ENCODE measurements at regions not wholly inside any gene's neighbourhood (a gene's known extent, or its start where the extent isn't known, plus 50 kb on each side); places are given as distances from the start of the nearest gene placed in this dataset.
A peak's percentile ranks its signal among the peaks of the same experiment; 100 is the strongest.
"Not testable (repeated sequence)": the region's sequence is repeated elsewhere in the genome, so short reads cannot be mapped to it uniquely, and the experiment has no call there.

DNA sequence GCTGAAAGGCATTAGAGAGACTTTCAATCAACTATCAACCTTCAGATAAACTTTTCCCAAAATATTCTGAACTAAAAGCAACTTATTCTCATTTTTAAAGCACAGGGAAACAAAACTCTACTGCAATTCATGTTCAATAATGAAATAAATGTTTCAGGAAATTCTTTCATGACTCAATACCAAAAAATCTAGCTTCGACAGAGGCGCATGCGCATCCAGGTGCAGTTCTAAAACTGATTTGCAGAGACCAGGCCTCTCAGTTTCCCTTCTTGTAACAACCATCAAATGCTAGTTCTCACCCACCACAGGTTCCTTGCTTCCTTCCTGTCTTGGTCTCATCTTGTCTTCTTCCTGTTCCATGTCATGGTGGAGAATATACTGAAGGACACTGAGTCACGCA lies 55.3 kb upstream of the NRBF2 start:
- no peak for ATAC-seq

GRCh38 chr10:63072951-63073350 lies 60.2 kb upstream of the NRBF2 start:
- ATAC-seq = peak; percentile 35

DNA sequence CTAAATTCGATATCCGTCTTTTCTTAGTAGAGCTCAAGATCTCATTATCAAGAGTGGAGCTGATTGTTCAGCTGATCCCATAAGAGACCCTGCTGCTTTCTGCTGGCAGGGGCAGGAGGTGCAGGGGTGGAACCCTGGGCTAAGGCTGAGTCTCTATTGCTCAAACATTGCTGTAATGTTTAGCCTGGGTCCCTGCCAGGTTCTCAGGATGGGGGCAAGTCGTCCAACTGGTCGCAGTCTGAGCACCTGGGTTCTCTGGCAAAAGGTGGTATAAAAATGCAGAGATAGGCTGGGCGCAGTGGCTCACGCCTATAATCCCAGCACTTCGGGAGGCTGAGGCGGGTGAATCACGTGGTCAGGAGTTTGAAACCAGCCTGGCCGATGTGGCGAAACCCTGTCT lies 62.0 kb upstream of the NRBF2 start:
- ATAC-seq = no peak

GRCh38 chr10:63069318-63069717 lies 63.8 kb upstream of the NRBF2 start:
- ATAC-seq = no peak

GRCh38 chr10:63068246-63068645 lies 64.9 kb upstream of the NRBF2 start:
- ATAC-seq = no peak

- ATAC-seq = no peak
Measured at GRCh38 chr10:63066606-63067005, 66.5 kb upstream of the NRBF2 start.

GRCh38 chr10:63064706-63065105 lies 68.4 kb upstream of the NRBF2 start:
- ATAC-seq = no peak

DNA sequence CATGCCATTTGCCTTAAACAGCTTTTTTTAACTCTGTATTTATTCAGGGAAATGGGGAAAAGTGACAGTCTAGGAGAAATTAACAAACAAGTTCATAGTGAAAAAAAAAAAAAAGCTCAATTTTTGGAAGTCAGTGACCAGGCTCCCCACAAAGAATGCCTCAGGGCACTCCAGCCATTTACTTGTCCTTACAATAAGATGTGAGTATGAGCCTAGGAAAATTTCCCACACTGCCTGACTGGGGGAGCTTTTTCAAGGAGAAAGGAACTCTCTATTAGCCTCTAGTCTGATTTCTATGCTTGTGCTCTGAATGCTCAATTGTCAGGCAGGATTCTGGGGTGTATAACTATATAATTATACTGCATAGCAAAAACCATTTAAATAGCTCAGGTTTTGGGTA lies 74.9 kb upstream of the NRBF2 start:
- no peak for ATAC-seq

DNA sequence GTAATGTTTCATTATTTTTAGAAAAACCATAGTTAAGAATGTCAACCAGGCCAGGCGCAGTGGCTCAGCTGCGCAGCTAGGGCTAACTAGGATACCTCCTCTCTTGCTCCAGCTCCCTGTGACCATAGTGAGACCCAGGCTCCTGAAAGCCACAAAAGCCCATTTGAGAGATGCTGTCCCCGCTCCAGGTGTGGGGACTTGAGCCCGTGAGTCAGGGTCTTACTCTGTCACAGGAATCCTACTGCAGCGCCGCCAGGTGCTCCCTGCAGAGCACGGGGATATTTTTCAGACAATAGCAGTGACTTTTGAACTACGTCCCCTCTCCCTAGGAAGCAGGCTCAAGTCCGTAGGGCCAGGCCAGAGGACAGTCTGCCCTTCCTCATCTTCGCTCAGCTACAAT lies 75.6 kb upstream of the NRBF2 start:
- ATAC-seq = no peak

DNA sequence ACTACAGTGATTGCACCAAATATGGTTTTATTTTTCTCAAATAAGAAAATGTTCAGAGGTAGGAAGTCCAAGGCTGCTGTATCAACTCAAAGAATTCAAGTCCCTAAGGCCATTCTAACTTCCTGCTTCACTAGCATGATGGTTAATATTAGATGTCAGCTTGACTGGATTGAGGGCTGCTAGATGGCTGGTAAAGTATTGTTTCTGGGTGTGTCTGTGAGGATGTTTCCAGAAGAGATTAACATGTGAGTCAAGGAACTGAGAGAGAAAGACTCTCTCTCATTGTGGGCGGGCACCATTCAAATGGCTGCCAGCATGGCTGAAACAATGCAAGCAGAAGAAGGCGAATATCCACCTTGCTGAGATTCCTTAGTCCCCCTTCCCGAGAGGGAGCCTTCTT lies 77.4 kb upstream of the NRBF2 start:
- peak; percentile 22 for ATAC-seq

- ATAC-seq = no peak
Measured at GRCh38 chr10:63054889-63055611, 78.1 kb upstream of the NRBF2 start.

GRCh38 chr10:63052083-63052482 lies 81.0 kb upstream of the NRBF2 start:
- ATAC-seq = no peak

DNA sequence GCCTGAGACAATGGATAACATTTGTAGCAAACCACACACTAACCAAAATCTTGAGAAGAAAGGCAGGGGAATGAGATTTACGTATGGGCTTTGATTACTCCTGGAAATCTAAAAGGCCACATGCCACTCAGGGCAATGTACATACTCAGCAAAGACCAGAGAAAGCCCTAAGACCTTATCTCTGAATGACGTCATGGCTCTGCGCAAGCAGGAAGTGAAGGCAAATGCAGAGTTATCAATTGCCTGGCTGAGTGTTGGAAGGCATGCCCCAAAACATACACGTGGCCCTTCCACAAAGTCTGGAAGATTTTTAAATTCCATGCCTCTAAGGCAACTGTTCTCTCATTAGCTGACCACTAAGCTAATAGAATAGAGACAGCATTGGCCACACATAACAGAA lies 90.9 kb upstream of the NRBF2 start:
- no peak for ATAC-seq

GRCh38 chr10:63033616-63034185 lies 99.4 kb upstream of the NRBF2 start:
- not testable (repeated sequence) for ATAC-seq

DNA sequence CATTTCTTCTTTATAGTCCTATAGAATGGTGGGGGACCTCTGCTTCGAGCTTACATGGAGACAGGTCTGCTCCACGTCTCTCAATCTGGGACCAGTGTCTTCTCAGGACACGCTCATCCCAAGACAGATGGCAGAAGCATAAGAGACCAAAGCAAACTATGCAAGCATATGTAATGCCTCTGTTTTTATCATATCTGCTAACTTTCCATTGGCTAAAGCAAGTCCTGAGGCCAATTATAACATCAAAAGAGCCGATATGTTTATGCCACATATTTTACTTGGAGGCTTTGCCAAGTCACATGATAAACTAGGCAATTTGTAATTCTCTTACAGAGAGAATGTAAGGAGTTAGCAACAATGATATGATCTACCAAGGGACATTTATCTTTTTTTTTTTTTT lies 102.6 kb upstream of the NRBF2 start:
- no peak for ATAC-seq

DNA sequence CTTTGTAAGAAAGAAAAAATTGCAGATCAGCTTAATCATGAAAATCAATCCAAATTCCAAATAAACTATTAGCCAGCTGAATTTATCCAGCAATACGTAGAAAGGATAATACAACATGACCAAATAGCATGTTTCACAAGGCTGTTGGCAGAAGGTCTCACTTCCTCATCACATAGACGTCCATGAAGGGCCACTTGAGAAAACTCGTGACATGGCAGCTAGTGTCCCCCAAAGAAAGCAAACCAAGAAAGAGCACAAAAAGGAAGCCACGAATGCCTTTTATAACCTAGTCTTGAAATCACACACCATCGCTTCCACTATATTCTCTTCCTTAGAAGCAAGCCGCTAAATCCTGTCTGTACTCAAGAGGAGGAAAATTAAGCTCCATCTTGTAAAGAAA lies 105.6 kb upstream of the NRBF2 start:
- ATAC-seq = no peak

GRCh38 chr10:63021225-63021624 lies 111.9 kb upstream of the NRBF2 start:
- ATAC-seq = no peak

GRCh38 chr10:63013755-63014154 lies 119.4 kb upstream of the NRBF2 start:
- ATAC-seq = no peak

DNA sequence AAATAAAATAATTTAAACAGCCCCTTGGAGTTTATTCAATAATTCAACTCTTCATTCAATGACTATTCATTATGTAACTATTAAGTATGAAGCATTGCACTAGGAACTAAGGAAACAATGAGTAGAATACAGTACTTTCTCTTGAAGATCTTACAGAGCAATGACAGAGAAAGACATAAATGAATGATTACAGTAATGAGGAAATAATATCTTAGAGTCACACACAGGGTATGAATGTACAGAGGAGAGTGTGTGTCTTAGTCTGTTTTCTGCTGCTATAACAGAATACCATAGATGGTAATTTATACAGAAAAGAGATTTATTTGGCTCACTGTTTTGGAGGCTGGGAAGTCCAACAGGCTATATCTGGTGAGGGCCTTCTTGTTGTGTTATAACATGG lies 120.5 kb upstream of the NRBF2 start:
- ATAC-seq = no peak

GRCh38 chr10:63010203-63010602 lies 122.9 kb upstream of the NRBF2 start:
- ATAC-seq = no peak

GRCh38 chr10:63008491-63008890 lies 124.6 kb upstream of the NRBF2 start:
- no peak for ATAC-seq

- ATAC-seq = no peak
Measured at GRCh38 chr10:63007112-63007511, 126.0 kb upstream of the NRBF2 start.

- no peak for ATAC-seq
Measured at GRCh38 chr10:63005246-63005645, 127.9 kb upstream of the NRBF2 start.

GRCh38 chr10:63003816-63004453 lies 129.2 kb upstream of the NRBF2 start:
- no peak for ATAC-seq

All from esophagus mucosa (tissue), 1 donor.